ENCODE measurements at regions not wholly inside any gene's neighbourhood (a gene's known extent, or its start where the extent isn't known, plus 50 kb on each side); places are given as distances from the start of the nearest gene placed in this dataset.

GRCh38 chr2:196337208-196337953 lies 166.0 kb upstream of the STK17B start:
- DNase-seq (no peak), ATAC-seq (ENCODE audit: low FRiP score) (no peak)
- WGBS, 2 donors, result 53 to 55% methylated on average over 6 of the region's 6 CpGs
- Histone ChIP-seq H3K36me3 (ENCODE audit: control insufficient read depth in 1 of 2, insufficient read depth in 2 of 2, low read length in 1 of 2) (no peaks in the 10 kb centered on the region), H3K4me1 (ENCODE audit: control insufficient read depth in 1 of 2, insufficient read depth in 2 of 2, low read length in 2 of 2) (no peaks in the 10 kb centered on the region), H3K4me3 (ENCODE audit: low read length in 2 of 2) (no peak overlapping the region), H3K27ac (ENCODE audit: low read depth in 1 of 2, low read length in 2 of 2) (no peak overlapping the region), H3K27me3 (ENCODE audit: control insufficient read depth in 1 of 2, insufficient read depth in 2 of 2, low read length in 1 of 2) (no peaks in the 10 kb centered on the region), H3K9me3 (ENCODE audit: control insufficient read depth, low read length) (no peaks in the 10 kb centered on the region)
- intact Hi-C loops (cut with DNase I), result loop anchor here (2.0 to 10.0 kb wide), 5 partner anchors 35 to 260 kb away; no protein-coding TSS in a partner anchor

GRCh38 chr2:196338440-196338839 lies 167.1 kb upstream of the STK17B start:
- DNase-seq, result no peak

GRCh38 chr2:196341277-196341841 lies 170.0 kb upstream of the STK17B start:
- intact Hi-C loops (cut with DNase I), result loop anchor here in 1 of 2 donors (10.0 kb wide), 1 partner anchor 73 kb away; no protein-coding TSS in a partner anchor

More at GRCh38 chr2:196338440-196338839, 167.1 kb upstream of the STK17B start:
- WGBS, 2 donors, result 29% methylated on average over 2 of the region's 2 CpGs
- no peak for ATAC-seq (ENCODE audit: low FRiP score)
- Histone ChIP-seq H3K27ac (ENCODE audit: low read depth in 1 of 2, low read length in 2 of 2) (no peak overlapping the region), H3K27me3 (ENCODE audit: control insufficient read depth in 1 of 2, insufficient read depth in 2 of 2, low read length in 1 of 2) (no peaks in the 10 kb centered on the region), H3K36me3 (ENCODE audit: control insufficient read depth in 1 of 2, insufficient read depth in 2 of 2, low read length in 1 of 2) (no peaks in the 10 kb centered on the region), H3K4me3 (ENCODE audit: low read length in 2 of 2) (no peak overlapping the region), H3K4me1 (ENCODE audit: control insufficient read depth in 1 of 2, insufficient read depth in 2 of 2, low read length in 2 of 2) (no peaks in the 10 kb centered on the region), H3K9me3 (ENCODE audit: control insufficient read depth, low read length) (no peaks in the 10 kb centered on the region)
- intact Hi-C loops (cut with DNase I), result loop anchor here (5.0 to 10.0 kb wide), 4 partner anchors 36 to 261 kb away; no protein-coding TSS in a partner anchor

DNA sequence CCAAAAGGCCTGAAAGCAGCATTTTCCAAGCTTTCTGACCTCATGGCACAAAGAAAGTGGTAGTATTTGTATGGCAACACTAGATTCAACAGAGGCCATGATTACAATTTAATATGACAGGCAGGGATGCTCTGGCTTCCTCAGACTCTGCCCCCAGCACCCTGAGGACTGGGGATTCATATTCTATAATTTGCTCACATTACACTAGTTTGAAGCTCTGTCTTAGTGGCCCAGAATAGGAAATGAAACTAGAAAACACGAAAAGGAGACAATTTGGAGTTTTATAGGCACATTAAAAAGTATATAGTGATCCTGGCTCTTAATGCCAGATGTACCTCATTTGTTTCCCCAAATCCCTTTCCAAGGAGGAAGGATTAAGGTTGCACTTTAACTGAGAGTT lies 173.0 kb upstream of the STK17B start:
- 90 to 93% methylated on average over 1 of the region's 1 CpG for WGBS, 2 donors
- Histone ChIP-seq H3K4me1 (ENCODE audit: control insufficient read depth in 1 of 2, insufficient read depth in 2 of 2, low read length in 2 of 2) (no peaks in the 10 kb centered on the region), H3K9me3 (ENCODE audit: control insufficient read depth, low read length) (no peaks in the 10 kb centered on the region), H3K36me3 (ENCODE audit: control insufficient read depth in 1 of 2, insufficient read depth in 2 of 2, low read length in 1 of 2) (no peaks in the 10 kb centered on the region), H3K27ac (ENCODE audit: low read depth in 1 of 2, low read length in 2 of 2) (no peak overlapping the region), H3K4me3 (ENCODE audit: low read length in 2 of 2) (no peak overlapping the region), H3K27me3 (ENCODE audit: control insufficient read depth in 1 of 2, insufficient read depth in 2 of 2, low read length in 1 of 2) (no peaks in the 10 kb centered on the region)
- ATAC-seq (ENCODE audit: low FRiP score) (no peak), DNase-seq (no peak)
- intact Hi-C loops (cut with DNase I), result loop anchor here in 1 of 2 donors (10.0 kb wide), 1 partner anchor 70 kb away; no protein-coding TSS in a partner anchor

More at GRCh38 chr2:196341277-196341841, 170.0 kb upstream of the STK17B start:
- H3K27ac ChIP-seq (ENCODE audit: low read depth in 1 of 2, low read length in 2 of 2), result no peak overlapping the region
- no peaks in the 10 kb centered on the region for H3K4me1 ChIP-seq (ENCODE audit: control insufficient read depth in 1 of 2, insufficient read depth in 2 of 2, low read length in 2 of 2)
- no peaks in the 10 kb centered on the region for H3K36me3 ChIP-seq (ENCODE audit: control insufficient read depth in 1 of 2, insufficient read depth in 2 of 2, low read length in 1 of 2)
- H3K27me3 ChIP-seq (ENCODE audit: control insufficient read depth in 1 of 2, insufficient read depth in 2 of 2, low read length in 1 of 2), result no peaks in the 10 kb centered on the region
- H3K9me3 ChIP-seq (ENCODE audit: control insufficient read depth, low read length), result no peaks in the 10 kb centered on the region
- no peak overlapping the region for H3K4me3 ChIP-seq (ENCODE audit: low read length in 2 of 2)
- WGBS, 2 donors, result 55 to 65% methylated on average over 2 of the region's 2 CpGs
- ATAC-seq (ENCODE audit: low FRiP score) (no peak), DNase-seq (no peak)

DNA sequence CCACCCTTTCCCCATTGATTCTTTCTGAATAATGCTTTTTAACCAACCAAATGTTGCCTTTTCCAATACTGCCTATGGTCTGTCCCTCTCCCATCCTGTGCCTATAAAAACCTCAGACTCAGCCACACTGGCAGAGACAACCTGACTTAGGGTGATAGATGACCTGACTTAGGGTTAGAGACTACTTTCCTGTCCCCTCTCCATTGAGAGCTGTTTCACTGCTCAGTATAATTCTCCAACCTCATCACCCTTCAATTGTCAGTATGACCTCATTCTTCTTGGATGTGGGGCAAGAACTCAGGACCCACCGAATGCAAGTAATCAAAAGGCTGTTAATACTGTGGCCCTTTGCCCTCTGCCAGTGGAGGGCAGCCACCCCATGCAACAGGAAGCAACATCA lies 182.3 kb upstream of the STK17B start:
- Histone ChIP-seq H3K27me3 (ENCODE audit: control insufficient read depth in 1 of 2, insufficient read depth in 2 of 2, low read length in 1 of 2) (peaks cover 0 to 2% of the 10 kb centered on the region in 2 donors), H3K4me1 (ENCODE audit: control insufficient read depth in 1 of 2, insufficient read depth in 2 of 2, low read length in 2 of 2) (peaks cover 0 to 2% of the 10 kb centered on the region in 2 donors), H3K27ac (ENCODE audit: low read depth in 1 of 2, low read length in 2 of 2) (no peak overlapping the region), H3K9me3 (ENCODE audit: control insufficient read depth, low read length) (no peaks in the 10 kb centered on the region), H3K36me3 (ENCODE audit: control insufficient read depth in 1 of 2, insufficient read depth in 2 of 2, low read length in 1 of 2) (no peaks in the 10 kb centered on the region), H3K4me3 (ENCODE audit: low read length in 2 of 2) (no peak overlapping the region)
- intact Hi-C loops (cut with DNase I), result no loop called here
- DNase-seq, result no peak
- ATAC-seq (ENCODE audit: low FRiP score), result no peak
- WGBS, 2 donors, result 94 to 95% methylated on average over 1 of the region's 1 CpG

DNA sequence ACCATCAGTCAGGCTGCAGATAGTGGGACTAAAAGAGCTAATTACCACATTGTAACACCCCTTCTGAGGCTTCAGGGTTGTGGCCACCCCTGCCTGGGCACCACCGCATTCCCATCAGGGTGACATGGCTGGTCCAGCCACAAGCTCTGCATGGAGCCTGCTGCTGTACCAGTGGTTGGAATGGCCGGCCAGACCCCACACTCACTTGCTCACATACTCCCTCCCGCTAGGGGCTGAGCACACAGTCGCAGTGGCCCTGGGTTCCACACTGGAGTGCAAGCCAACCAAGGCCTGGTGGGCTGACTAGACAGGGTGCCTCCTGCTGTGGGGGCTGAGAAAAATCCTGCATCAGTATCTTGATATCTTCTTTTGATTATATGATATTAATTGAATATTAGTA lies 182.8 kb upstream of the STK17B start:
- ATAC-seq (ENCODE audit: low FRiP score) (no peak), DNase-seq (no peak)
- Histone ChIP-seq H3K4me3 (ENCODE audit: low read length in 2 of 2) (no peak overlapping the region), H3K4me1 (ENCODE audit: control insufficient read depth in 1 of 2, insufficient read depth in 2 of 2, low read length in 2 of 2) (peaks cover 0 to 2% of the 10 kb centered on the region in 2 donors), H3K27me3 (ENCODE audit: control insufficient read depth in 1 of 2, insufficient read depth in 2 of 2, low read length in 1 of 2) (peaks cover 0 to 2% of the 10 kb centered on the region in 2 donors), H3K27ac (ENCODE audit: low read depth in 1 of 2, low read length in 2 of 2) (no peak overlapping the region), H3K9me3 (ENCODE audit: control insufficient read depth, low read length) (no peaks in the 10 kb centered on the region), H3K36me3 (ENCODE audit: control insufficient read depth in 1 of 2, insufficient read depth in 2 of 2, low read length in 1 of 2) (no peaks in the 10 kb centered on the region)
- intact Hi-C loops (cut with DNase I), result no loop called here
- WGBS, 2 donors, result 96 to 98% methylated on average over 4 of the region's 4 CpGs

DNA sequence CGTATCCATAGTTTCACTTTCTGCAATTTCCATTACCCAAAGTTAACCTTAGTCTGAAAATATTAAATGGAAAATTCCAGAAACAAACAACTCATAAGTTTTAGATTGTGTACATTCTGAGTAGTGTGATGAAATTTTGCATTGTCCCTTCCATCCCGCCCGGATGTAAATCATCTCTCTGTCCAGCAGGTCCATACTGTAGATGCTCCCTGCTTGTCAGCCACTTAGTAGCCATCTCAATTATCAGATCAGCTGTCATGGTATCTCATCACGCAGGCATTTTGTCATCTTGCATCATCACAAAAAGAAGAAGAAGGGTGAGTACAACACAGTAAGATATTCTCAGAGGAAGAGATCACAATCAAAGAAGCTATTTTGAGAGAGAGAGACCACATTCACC lies 185.0 kb upstream of the STK17B start:
- Histone ChIP-seq H3K4me1 (ENCODE audit: control insufficient read depth in 1 of 2, insufficient read depth in 2 of 2, low read length in 2 of 2) (no peaks in the 10 kb centered on the region), H3K27ac (ENCODE audit: low read depth in 1 of 2, low read length in 2 of 2) (no peak overlapping the region), H3K9me3 (ENCODE audit: control insufficient read depth, low read length) (no peaks in the 10 kb centered on the region), H3K36me3 (ENCODE audit: control insufficient read depth in 1 of 2, insufficient read depth in 2 of 2, low read length in 1 of 2) (no peaks in the 10 kb centered on the region), H3K27me3 (ENCODE audit: control insufficient read depth in 1 of 2, insufficient read depth in 2 of 2, low read length in 1 of 2) (peaks cover 0 to 2% of the 10 kb centered on the region in 2 donors), H3K4me3 (ENCODE audit: low read length in 2 of 2) (no peak overlapping the region)
- ATAC-seq (ENCODE audit: low FRiP score) (no peak), DNase-seq (no peak)
- intact Hi-C loops (cut with DNase I), result no loop called here
- WGBS, 2 donors, result 91 to 92% methylated on average over 4 of the region's 4 CpGs

- DNase-seq, result no peak
- Histone ChIP-seq H3K27ac (ENCODE audit: low read depth in 1 of 2, low read length in 2 of 2) (no peak overlapping the region), H3K36me3 (ENCODE audit: control insufficient read depth in 1 of 2, insufficient read depth in 2 of 2, low read length in 1 of 2) (no peaks in the 10 kb centered on the region), H3K4me3 (ENCODE audit: low read length in 2 of 2) (no peak overlapping the region), H3K9me3 (ENCODE audit: control insufficient read depth, low read length) (no peaks in the 10 kb centered on the region), H3K4me1 (ENCODE audit: control insufficient read depth in 1 of 2, insufficient read depth in 2 of 2, low read length in 2 of 2) (no peaks in the 10 kb centered on the region), H3K27me3 (ENCODE audit: control insufficient read depth in 1 of 2, insufficient read depth in 2 of 2, low read length in 1 of 2) (peaks cover 0 to 2% of the 10 kb centered on the region in 2 donors)
- no peak for ATAC-seq (ENCODE audit: low FRiP score)
- intact Hi-C loops (cut with DNase I), result no loop called here
These were observed 189.3 kb upstream of the STK17B start for GRCh38 chr2:196360650-196361049.
